ENCODE measurements at regions not wholly inside any gene's neighbourhood (a gene's known extent, or its start where the extent isn't known, plus 50 kb on each side); places are given as distances from the start of the nearest gene placed in this dataset.

GRCh38 chr10:130439766-130440165, 303.6 kb downstream of the GLRX3 start:
- TF ChIP-seq CTCF (IDR thresholded peaks at IDR 0.05) (no peak), POLR2A (IDR thresholded peaks at IDR 0.05) (no peak)

Measured in right lobe of liver (tissue), 4 donors.